Smooth muscle cell (in vitro differentiated cells): ENCODE measurements at regions not wholly inside any gene's neighbourhood (a gene's known extent, or its start where the extent isn't known, plus 50 kb on each side); places are given as distances from the start of the nearest gene placed in this dataset.

Experiments used
- DNase-seq: peaks from one replicate; lab custom pipeline; 2025; ENCODE audit not compliant: unreplicated experiment; lab: John Stamatoyannopoulos, UW
- H2AFZ ChIP-seq: fragments of 200-600 bp; sonication (generic); 2 replicates; pipeline ENCODE4 v1.6.0; 2016; ENCODE audit warnings: antibody characterized with exemption, low read depth, mild to moderate bottlenecking
- H3F3A ChIP-seq: fragments of 200-600 bp; sonication (generic); 2 replicates; pipeline ENCODE4 v1.6.0; 2017; ENCODE audit warnings: antibody characterized with exemption, low read depth
- H3K27ac ChIP-seq: fragments of 200-600 bp; sonication (generic); 2 replicates; pipeline ENCODE4 v1.5.1; 2016; ENCODE audit warnings: low read depth, mild to moderate bottlenecking
- H3K27me3 ChIP-seq: fragments of 200-600 bp; sonication (generic); 2 replicates; pipeline ENCODE4 v1.6.1; 2016; ENCODE audit warnings: low read depth, mild to moderate bottlenecking
- H3K36me3 ChIP-seq: fragments of 200-600 bp; sonication (generic); 2 replicates; pipeline ENCODE4 v1.5.1; 2016; ENCODE audit warnings: low read depth
- H3K4me1 ChIP-seq: fragments of 200-600 bp; sonication (generic); 2 replicates; pipeline ENCODE4 v1.5.1; 2016; ENCODE audit warnings: low read depth
- H3K4me2 ChIP-seq: fragments of 200-600 bp; sonication (generic); 2 replicates; pipeline ENCODE4 v1.6.0; 2016; ENCODE audit warnings: mild to moderate bottlenecking
- H3K4me3 ChIP-seq: fragments of 200-600 bp; sonication (generic); 2 replicates; pipeline ENCODE4 v1.5.1; 2016; ENCODE audit warnings: mild to moderate bottlenecking
- H3K79me2 ChIP-seq: fragments of 200-600 bp; sonication (generic); 2 replicates; pipeline ENCODE4 v1.6.0; 2016; ENCODE audit warnings: low read depth, mild to moderate bottlenecking
- H3K9ac ChIP-seq: fragments of 200-600 bp; sonication (generic); 2 replicates; pipeline ENCODE4 v1.6.0; 2016; ENCODE audit warnings: low read depth
- H3K9me3 ChIP-seq: fragments of 200-600 bp; sonication (generic); replicated peaks from 2 replicates; pipeline ENCODE4 v1.5.1; 2016; ENCODE audit warnings: low read depth
- H4K20me1 ChIP-seq: fragments of 200-600 bp; sonication (generic); 2 replicates; pipeline ENCODE4 v1.6.0; 2016; ENCODE audit warnings: low read depth
- WGBS: methylation state at CpG from one replicate; pipeline ENCODE4 v1.1.7; 2016; ENCODE audit warnings: low lambda C conversion rate; 5-methylcytosine and 5-hydroxymethylcytosine counted together
- TF ChIP-seq, protein P1 (sequence below): fragments of 200-600 bp; sonication (generic); IDR thresholded peaks from 2 replicates; pipeline ENCODE4 v1.5.1; 2017; ENCODE audit warnings: borderline replicate concordance, mild to moderate bottlenecking, antibody characterized with exemption; ENCODE audit not compliant: insufficient read depth, poor library complexity, severe bottlenecking

DNA sequence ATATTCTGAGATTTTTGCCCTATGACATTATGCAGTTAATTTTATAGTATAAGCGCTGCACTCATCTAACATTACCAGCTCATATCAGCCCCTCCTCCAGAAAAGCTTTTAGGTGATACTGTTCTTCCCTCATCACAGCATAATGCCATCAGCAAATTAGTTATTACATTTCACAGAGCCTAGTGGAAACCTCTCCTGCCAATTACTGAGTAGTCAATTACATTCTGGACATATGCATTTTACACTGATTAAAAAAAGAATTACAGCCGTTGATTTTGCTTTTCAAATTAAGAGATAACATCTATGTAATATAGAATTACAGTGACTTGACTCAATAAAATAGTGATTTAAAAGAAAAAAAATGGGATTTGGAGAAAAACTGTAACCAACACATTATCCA is 542.1 kb downstream of the UQCRFS1 start:
- Histone ChIP-seq H3K79me2 (no peaks in the 10 kb centered on the region), H2AFZ (no peak overlapping the region), H3K9me3 (no peaks in the 10 kb centered on the region), H3K4me2 (no peak overlapping the region), H3K9ac (no peak overlapping the region), H3F3A (no peaks in the 10 kb centered on the region), H3K4me1 (no peaks in the 10 kb centered on the region), H3K36me3 (no peaks in the 10 kb centered on the region), H4K20me1 (no peaks in the 10 kb centered on the region), H3K27ac (no peak overlapping the region), H3K27me3 (no peaks in the 10 kb centered on the region), H3K4me3 (no peak overlapping the region)
- no peak for DNase-seq
- TF ChIP-seq, protein P1, sequence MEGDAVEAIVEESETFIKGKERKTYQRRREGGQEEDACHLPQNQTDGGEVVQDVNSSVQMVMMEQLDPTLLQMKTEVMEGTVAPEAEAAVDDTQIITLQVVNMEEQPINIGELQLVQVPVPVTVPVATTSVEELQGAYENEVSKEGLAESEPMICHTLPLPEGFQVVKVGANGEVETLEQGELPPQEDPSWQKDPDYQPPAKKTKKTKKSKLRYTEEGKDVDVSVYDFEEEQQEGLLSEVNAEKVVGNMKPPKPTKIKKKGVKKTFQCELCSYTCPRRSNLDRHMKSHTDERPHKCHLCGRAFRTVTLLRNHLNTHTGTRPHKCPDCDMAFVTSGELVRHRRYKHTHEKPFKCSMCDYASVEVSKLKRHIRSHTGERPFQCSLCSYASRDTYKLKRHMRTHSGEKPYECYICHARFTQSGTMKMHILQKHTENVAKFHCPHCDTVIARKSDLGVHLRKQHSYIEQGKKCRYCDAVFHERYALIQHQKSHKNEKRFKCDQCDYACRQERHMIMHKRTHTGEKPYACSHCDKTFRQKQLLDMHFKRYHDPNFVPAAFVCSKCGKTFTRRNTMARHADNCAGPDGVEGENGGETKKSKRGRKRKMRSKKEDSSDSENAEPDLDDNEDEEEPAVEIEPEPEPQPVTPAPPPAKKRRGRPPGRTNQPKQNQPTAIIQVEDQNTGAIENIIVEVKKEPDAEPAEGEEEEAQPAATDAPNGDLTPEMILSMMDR, result no peak
- WGBS, result 86% methylated on average over 2 of the region's 2 CpGs

DNA sequence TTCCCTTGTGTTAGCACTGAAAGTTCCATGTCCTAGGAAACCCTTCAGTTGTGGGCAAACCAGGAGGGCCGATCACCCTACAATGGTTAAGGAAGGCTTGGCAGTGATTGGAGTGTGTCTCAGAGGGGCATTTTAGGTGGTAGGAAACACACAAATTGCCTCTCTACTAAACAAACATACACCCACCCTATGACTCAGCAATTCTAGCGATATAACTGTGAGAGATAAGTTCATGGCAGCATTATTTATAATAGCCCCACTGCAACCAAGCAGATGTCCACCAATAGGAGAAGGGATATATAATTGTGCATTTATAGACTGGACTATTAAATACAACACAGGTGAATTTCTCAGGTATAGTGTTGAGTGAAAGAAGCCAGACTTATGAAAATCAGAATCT is 543.1 kb downstream of the UQCRFS1 start:
- Histone ChIP-seq H3K4me3 (no peak overlapping the region), H3K9ac (no peak overlapping the region), H3K9me3 (no peaks in the 10 kb centered on the region), H3F3A (no peaks in the 10 kb centered on the region), H3K27me3 (no peaks in the 10 kb centered on the region), H4K20me1 (no peaks in the 10 kb centered on the region), H2AFZ (no peak overlapping the region), H3K4me2 (no peak overlapping the region), H3K4me1 (no peaks in the 10 kb centered on the region), H3K36me3 (no peaks in the 10 kb centered on the region), H3K79me2 (no peaks in the 10 kb centered on the region), H3K27ac (no peak overlapping the region)
- no peak for DNase-seq
- WGBS, result 88% methylated on average over 2 of the region's 2 CpGs
- TF ChIP-seq, protein P1, result no peak

DNA sequence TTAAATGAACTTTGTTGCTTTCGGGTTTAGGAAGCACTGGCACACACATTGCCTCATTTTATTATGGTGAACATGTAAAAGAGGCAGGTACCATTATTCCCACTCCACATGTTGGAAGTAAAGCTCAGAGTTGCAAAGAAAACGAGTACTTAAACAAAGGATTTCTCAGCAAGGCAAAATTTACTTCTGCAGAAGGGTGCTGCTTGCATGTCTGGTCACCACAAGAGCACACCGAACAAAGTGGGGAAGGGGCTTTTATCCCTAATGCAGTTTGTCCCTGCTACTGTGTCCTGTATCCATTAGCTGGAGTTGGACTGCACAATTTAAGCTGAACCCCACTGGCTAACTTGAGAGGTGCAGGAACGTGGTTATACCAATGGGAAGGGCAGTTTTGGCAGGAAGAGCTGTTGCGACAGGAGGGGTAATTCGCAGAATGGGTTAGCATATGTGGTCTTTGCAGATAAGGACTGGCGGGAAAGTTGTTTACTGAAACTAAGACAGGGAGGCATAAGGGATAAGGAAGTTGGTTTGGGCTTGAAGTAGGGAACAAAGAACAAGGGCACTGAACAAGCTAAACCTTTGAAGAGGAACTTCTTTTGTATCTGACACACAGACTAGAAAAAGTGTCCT is 545.5 kb downstream of the UQCRFS1 start:
- no peaks in the 10 kb centered on the region for H3F3A ChIP-seq

More for the DNA sequence above, 545.5 kb downstream of the UQCRFS1 start:
- Histone ChIP-seq H2AFZ (no peak overlapping the region), H3K9me3 (no peaks in the 10 kb centered on the region), H3K4me2 (no peak overlapping the region), H3K9ac (no peak overlapping the region), H3K79me2 (no peaks in the 10 kb centered on the region), H3K4me1 (no peaks in the 10 kb centered on the region), H4K20me1 (no peaks in the 10 kb centered on the region), H3K4me3 (no peak overlapping the region), H3K27ac (no peak overlapping the region), H3K27me3 (no peaks in the 10 kb centered on the region), H3K36me3 (no peaks in the 10 kb centered on the region)
- TF ChIP-seq, protein P1, result no peak
- 81% methylated on average over 7 of the region's 7 CpGs for WGBS
- no peak for DNase-seq
